ACC112 (cell line): ENCODE measurements at regions not wholly inside any gene's neighbourhood (a gene's known extent, or its start where the extent isn't known, plus 50 kb on each side); places are given as distances from the start of the nearest gene placed in this dataset.

Experiments used
- H2AFZ ChIP-seq: fragments of 200-600 bp; sonication (generic); one replicate; pipeline ENCODE4 v1.6.0; 2017; ENCODE audit warnings: antibody characterized with exemption, low read length; ENCODE audit not compliant: unreplicated experiment
- H3K27ac ChIP-seq: fragments of 200-600 bp; sonication (generic); 2 replicates; pipeline ENCODE4 v1.5.1; 2014; ENCODE audit warnings: low read depth, mild to moderate bottlenecking, antibody characterized with exemption, low read length, moderate library complexity
- H3K27me3 ChIP-seq: fragments of 200-600 bp; sonication (generic); 2 replicates; pipeline ENCODE4 v1.6.1; 2014; ENCODE audit warnings: mild to moderate bottlenecking, antibody characterized with exemption, low read length, moderate library complexity, mixed read lengths; ENCODE audit not compliant: insufficient read depth
- H3K36me3 ChIP-seq: fragments of 200-600 bp; sonication (generic); 2 replicates; pipeline ENCODE4 v1.6.1; 2016; ENCODE audit warnings: mild to moderate bottlenecking, antibody characterized with exemption, low read length, moderate library complexity, mixed read lengths; ENCODE audit not compliant: insufficient read depth
- H3K4me1 ChIP-seq: fragments of 200-600 bp; sonication (generic); one replicate; pipeline ENCODE4 v1.6.1; 2016; ENCODE audit warnings: low read length, mixed read lengths; ENCODE audit not compliant: insufficient read depth, unreplicated experiment, control insufficient read depth
- H3K4me3 ChIP-seq: fragments of 200-600 bp; sonication (generic); 2 replicates; pipeline ENCODE4 v1.5.1; 2014; ENCODE audit warnings: mild to moderate bottlenecking, low read depth, low read length
- H3K79me2 ChIP-seq: fragments of 200-600 bp; sonication (generic); one replicate; pipeline ENCODE4 v1.6.0; 2016; ENCODE audit warnings: low read length; ENCODE audit not compliant: control insufficient read depth, unreplicated experiment, insufficient read depth

DNA sequence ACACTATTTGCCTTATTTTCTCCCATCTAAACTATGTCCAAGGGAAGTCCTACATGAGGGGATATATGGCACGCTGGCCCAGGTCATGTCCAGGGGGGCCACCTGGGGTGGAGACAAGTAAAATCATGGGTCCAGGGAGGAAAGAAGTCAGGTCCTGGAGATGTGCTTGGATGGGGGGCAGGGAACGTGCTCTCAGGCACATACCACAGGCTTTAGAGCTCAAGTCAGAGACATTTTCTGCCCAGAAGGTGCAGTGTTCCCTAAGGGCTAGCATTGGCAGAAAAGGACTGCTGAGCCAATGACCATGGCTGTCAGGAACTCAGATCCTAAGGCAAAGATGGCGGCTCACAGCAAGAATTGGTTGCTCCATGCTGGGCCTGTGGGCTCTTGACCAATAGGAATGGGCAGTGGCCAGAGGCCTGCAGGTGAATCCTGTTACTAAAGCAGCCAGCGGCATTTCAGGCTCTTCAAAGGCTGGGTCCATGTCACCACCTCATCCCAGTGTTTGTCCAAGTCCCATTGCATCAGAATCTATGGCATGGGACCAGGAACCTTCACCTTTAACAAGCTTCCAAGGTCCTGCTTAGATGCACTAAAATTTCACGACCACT is 175.0 kb downstream of the RPLP1 start:
- peaks cover 97% of the 10 kb centered on the region for H3K27me3 ChIP-seq
- H3K79me2 ChIP-seq, result no peaks in the 10 kb centered on the region
- no peaks in the 10 kb centered on the region for H3K36me3 ChIP-seq
- H3K27ac ChIP-seq, result no peak overlapping the region
- H3K4me3 ChIP-seq, result no peak overlapping the region
- no peak overlapping the region for H2AFZ ChIP-seq
- no peaks in the 10 kb centered on the region for H3K4me1 ChIP-seq

DNA sequence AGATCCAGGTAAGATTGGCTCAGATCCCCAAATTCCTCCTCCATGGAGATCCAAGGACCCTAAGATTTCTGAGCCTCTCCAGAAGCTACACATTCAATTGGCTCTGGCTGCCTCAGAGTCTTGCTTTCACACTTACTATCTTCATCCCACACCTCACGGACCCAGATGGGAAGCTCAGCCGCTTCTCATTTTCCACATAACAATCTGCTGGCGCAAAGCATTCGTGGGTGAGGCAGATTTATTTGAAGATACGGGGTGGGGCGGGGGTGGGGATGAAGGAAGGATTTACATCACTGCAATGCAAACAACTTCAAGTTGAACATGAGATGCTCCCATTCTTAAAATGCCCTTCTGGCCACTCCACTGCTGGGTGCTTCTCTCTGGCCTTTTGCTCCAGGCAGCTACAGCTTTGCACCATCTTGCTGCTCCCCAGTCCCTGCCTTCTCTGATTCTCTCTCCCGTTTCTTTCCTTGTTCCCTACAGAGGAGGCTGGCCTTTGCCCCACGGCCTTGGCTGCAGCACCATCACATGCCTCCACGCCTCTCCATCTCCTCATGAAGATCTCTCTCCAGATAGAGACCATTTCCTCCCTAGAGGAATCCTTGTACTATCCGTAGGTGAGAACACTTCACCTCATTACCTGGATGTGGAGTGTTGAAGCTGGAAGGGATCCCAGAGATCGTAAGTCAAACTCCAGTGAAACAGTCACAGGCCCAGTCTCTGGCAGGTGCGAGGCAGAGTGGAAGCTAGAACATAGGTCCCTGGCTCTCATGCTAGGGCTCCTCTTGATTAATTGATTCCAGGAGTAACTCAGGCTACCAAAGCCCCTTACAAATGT is 175.9 kb downstream of the RPLP1 start:
- no peaks in the 10 kb centered on the region for H3K4me1 ChIP-seq

DNA sequence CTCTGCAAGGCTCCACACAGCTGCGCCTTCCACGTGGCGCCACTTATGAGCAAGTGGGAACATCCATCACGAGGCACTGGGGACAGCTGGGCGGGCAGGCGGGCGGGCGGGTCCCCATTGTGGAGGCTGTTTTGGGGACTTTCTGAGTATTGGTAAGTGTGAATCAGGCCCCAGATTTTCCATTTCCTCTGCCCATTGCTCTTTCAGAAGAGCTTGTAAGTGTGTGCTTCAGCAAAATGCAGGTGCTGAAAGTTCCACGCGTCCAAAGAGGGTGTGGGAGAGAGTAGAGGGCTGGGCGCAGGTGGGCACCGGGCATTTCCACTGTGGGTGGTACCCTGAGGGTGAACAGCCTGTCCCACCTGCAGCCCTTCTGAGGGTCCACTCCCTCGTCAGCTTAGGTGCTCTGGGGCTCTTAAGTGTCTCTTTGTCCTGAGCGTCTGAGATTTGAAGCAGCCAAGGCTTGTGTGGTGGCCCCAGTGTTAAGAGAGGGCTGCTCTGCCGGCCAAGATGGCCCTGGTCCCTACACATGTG is 177.1 kb downstream of the RPLP1 start:
- Histone ChIP-seq H3K4me1 (no peaks in the 10 kb centered on the region), H3K36me3 (no peaks in the 10 kb centered on the region), H2AFZ (no peak overlapping the region), H3K27me3 (peaks cover 99% of the 10 kb centered on the region), H3K27ac (no peak overlapping the region), H3K79me2 (no peaks in the 10 kb centered on the region), H3K4me3 (no peak overlapping the region)

More for the DNA sequence above, 175.9 kb downstream of the RPLP1 start:
- peaks cover 99% of the 10 kb centered on the region for H3K27me3 ChIP-seq
- H3K36me3 ChIP-seq, result no peaks in the 10 kb centered on the region
- H3K79me2 ChIP-seq, result no peaks in the 10 kb centered on the region
- H3K4me3 ChIP-seq, result no peak overlapping the region
- no peak overlapping the region for H2AFZ ChIP-seq
- H3K27ac ChIP-seq, result no peak overlapping the region

GRCh38 chr15:69631005-69631404 is 178.4 kb downstream of the RPLP1 start:
- Histone ChIP-seq H3K4me1 (no peaks in the 10 kb centered on the region), H3K4me3 (no peak overlapping the region), H3K36me3 (no peaks in the 10 kb centered on the region), H3K27ac (no peak overlapping the region), H3K27me3 (peaks cover 100% of the 10 kb centered on the region), H2AFZ (no peak overlapping the region), H3K79me2 (no peaks in the 10 kb centered on the region)

- no peaks in the 10 kb centered on the region for H3K36me3 ChIP-seq
- H3K79me2 ChIP-seq, result no peaks in the 10 kb centered on the region
- H3K4me1 ChIP-seq, result no peaks in the 10 kb centered on the region
- no peak overlapping the region for H2AFZ ChIP-seq
- H3K27ac ChIP-seq, result no peak overlapping the region
- H3K4me3 ChIP-seq, result no peak overlapping the region
- peaks cover 100% of the 10 kb centered on the region for H3K27me3 ChIP-seq
Measured at GRCh38 chr15:69631978-69632377, 179.4 kb downstream of the RPLP1 start.

- Histone ChIP-seq H3K36me3 (no peaks in the 10 kb centered on the region), H3K27me3 (peaks cover 96% of the 10 kb centered on the region), H3K4me3 (no peak overlapping the region), H2AFZ (no peak overlapping the region), H3K27ac (no peak overlapping the region), H3K4me1 (no peaks in the 10 kb centered on the region), H3K79me2 (no peaks in the 10 kb centered on the region)
Measured at GRCh38 chr15:69634860-69635259, 182.2 kb downstream of the RPLP1 start.

DNA sequence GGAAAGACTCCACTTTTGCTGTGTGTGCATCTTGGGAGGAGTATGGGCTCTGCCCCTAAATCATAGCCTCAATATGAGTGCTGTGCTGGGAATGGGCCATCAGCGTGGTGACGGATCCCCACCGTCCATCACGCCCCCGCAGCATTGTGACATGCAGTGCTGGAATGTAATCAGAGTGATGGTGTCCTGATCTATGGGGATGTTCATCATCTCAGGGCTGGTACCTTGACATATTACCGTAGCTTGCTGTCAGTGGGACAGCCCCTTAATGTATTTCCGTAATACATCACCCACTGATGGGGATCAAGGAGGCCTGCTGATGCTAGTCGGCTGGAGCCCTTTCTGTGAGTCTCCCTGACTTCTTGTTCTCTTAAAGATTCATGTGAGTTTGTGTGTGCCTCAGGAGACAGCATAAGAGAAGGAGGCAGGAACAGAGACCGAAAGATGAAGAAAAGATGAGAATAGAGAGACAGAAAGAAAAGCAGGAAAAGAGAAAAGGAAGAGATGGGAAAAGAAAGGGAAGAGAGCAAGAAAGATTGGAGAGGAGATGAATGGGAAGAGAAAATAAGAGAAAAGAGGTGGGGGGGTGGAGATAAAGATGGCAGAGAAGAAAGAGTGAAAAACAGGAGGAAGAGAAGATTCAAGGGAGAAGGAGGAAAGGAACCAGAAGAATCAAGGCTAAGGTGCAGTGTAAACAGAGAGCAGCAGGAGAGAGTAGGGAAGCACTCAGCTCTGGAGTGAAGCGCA is 183.7 kb downstream of the RPLP1 start:
- Histone ChIP-seq H3K4me1 (no peaks in the 10 kb centered on the region), H3K27me3 (peaks cover 96% of the 10 kb centered on the region), H3K79me2 (no peaks in the 10 kb centered on the region), H3K4me3 (no peak overlapping the region), H3K36me3 (no peaks in the 10 kb centered on the region), H3K27ac (no peak overlapping the region), H2AFZ (no peak overlapping the region)

DNA sequence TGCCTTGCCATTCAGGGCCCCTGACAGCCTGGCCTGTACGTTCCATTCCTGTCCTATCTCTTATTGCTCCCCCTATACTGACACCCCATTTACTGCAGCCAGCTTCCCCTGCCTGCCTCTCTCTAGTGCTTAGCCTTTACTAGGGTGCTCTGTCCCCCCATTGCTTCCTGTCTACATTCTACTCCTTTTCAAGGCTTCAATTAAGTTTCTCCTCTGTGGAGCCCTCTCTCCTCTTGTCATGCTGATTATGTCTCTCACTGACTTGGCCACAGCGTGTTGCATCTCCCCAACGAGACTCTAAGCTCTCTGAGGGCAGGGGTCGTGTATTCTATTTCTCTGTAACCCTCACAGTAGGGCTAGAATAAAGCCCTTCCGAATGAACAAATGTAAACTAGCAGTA is 185.2 kb downstream of the RPLP1 start:
- no peak overlapping the region for H3K4me3 ChIP-seq
- H3K36me3 ChIP-seq, result no peaks in the 10 kb centered on the region
- H3K27me3 ChIP-seq, result peaks cover 90% of the 10 kb centered on the region
- H2AFZ ChIP-seq, result no peak overlapping the region
- no peak overlapping the region for H3K27ac ChIP-seq
- no peaks in the 10 kb centered on the region for H3K4me1 ChIP-seq
- H3K79me2 ChIP-seq, result no peaks in the 10 kb centered on the region

DNA sequence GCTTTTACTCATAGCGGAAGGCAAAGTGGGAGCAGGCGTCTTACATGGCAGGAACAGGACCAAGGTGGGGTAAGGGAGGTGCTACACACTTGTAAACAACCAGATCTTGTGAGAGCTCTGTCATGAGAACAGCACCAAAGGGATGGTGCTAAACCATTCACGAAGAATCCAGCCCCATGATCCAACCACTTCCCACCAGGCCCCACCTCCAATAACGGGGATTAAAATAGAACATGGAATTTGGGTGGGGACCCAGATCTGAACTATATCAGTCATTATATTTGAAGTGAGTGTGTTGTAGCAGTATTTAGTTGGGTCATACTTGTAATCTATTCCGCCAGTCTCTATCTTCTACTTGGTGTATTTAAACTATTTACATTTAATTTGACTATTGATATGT is 190.9 kb downstream of the RPLP1 start:
- H3K79me2 ChIP-seq, result no peaks in the 10 kb centered on the region
- H3K4me3 ChIP-seq, result no peak overlapping the region
- no peaks in the 10 kb centered on the region for H3K4me1 ChIP-seq
- no peaks in the 10 kb centered on the region for H3K36me3 ChIP-seq
- H3K27ac ChIP-seq, result no peak overlapping the region
- H2AFZ ChIP-seq, result no peak overlapping the region
- peaks cover 77% of the 10 kb centered on the region for H3K27me3 ChIP-seq

DNA sequence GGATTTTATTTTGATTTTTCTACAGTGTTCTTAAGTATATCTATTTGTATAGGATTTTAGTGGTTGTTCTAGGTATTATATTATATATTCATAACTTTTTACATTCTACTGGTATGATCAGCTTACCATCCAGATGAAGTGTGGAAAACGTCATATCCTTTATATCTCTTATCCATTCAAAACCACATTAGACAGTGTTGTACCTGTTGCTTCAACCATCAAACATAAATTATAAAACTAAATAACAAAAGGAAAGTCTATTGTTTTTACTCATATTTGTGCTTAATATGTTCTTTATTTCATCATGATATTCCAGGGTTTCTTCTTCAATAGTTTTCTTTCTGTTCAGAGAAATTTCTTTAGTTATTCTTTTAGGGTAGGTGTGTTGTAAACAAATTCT is 191.4 kb downstream of the RPLP1 start:
- Histone ChIP-seq H3K27ac (no peak overlapping the region), H3K4me1 (no peaks in the 10 kb centered on the region), H3K36me3 (no peaks in the 10 kb centered on the region), H3K4me3 (no peak overlapping the region), H2AFZ (no peak overlapping the region), H3K27me3 (peaks cover 79% of the 10 kb centered on the region), H3K79me2 (no peaks in the 10 kb centered on the region)
